CD4-positive, alpha-beta T cell treated with Interferon alpha-2 for 1 hour (primary cell): ENCODE measurements at regions not wholly inside any gene's neighbourhood (a gene's known extent, or its start where the extent isn't known, plus 50 kb on each side); places are given as distances from the start of the nearest gene placed in this dataset.

Experiments used
- DNase-seq, 2 donors: peaks; one replicate each; pipeline ENCODE4 v3.0.0-alpha.2; 2020 to 2022

DNA sequence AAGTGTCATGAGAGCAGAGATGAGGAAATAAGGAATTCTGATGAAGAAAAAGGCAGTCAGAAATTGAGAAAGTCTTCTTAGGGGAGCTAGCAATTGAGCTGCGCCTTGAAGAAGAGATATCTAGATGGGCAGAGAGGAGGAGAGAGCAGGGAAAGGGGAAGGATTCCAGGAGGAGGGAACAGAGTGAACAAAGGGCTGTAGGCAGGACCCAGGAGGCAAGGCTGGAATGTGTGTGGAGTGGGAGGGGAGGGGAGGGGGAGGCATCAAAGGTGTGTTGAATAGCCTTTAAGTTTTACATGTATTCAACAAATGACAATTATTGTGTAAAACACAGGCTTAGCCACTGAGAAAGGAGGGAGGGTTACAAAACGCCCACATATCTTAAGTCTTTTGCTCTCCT lies 164.5 kb downstream of the TDRD15 start:
- DNase-seq = no peak

DNA sequence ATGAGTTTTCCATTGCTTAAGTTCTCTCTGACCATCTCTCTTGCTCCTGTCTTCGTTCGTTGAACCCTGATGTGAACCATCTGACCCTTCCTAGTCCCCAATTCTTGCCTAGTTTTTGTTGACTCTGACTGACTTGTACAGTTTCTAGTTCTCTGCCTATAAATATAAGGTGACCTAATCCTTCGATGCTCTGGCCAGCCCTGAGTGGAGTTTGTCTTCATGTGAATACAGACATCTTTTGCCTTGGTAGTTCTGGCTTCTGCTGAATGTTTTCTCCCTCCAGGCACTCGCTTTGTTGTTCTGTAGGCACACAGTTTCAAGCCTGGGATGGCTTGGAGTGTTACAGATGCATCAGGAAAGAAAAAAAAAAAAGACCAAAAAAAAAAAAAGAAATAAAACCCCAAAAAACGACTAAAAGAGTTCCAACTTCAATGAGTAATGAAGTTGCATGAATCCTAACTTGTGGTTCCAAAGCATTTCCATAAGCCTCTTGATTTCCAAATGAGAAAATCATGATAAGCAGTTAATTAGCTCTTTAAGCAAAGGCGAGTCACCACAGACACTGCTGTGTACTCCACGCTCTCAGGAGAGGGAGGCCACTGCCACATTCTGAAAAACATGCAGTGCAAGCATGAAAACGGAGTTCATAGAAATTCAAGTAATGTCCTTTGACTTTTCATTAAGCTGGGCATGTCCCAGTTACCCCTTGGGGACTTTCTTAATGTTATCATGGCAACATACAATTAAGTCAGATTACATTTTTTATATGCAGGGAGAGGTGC lies 165.2 kb downstream of the TDRD15 start:
- DNase-seq = no peak

DNA sequence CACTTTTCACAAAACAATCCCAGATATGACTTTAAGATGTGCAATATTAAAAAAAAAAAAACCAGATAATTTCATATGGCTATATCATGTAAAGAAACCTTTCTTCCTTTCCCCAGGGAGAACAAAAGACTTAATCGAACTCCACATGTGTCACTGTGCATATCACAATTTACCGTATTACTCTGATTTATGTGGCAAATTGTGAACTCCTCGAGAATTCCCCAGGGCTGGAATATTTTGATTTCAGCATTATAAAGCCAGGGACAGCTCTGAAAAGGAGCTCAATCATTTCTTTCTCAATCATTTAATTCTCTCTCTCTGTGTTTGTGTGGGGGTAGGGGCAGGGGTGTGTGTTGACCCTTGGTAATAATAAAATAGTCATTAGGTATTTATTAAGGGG lies 165.8 kb downstream of the TDRD15 start:
- no peak for DNase-seq

DNA sequence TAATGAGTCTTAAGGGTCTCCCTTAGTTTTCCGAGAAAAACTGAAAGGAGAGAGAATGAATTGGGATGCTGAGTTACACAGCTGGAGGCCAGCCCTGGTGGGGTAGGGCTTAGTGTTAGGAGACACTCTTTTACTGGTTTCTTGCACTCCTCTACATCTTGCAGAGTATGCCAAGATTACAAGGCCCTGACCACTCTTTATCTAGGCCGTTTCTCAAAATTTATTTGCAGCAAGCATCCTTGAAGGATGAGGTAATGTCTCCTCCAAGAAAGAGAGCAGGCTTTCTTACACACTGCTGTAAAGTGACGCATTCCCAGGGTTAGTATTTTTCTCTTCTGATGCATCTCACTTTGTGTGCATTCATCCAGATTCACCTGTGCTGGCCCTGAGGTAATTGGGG lies 166.2 kb downstream of the TDRD15 start:
- no peak for DNase-seq

- DNase-seq = no peak
Observed at GRCh38 chr2:21291426-21291825, 167.7 kb downstream of the TDRD15 start.

DNA sequence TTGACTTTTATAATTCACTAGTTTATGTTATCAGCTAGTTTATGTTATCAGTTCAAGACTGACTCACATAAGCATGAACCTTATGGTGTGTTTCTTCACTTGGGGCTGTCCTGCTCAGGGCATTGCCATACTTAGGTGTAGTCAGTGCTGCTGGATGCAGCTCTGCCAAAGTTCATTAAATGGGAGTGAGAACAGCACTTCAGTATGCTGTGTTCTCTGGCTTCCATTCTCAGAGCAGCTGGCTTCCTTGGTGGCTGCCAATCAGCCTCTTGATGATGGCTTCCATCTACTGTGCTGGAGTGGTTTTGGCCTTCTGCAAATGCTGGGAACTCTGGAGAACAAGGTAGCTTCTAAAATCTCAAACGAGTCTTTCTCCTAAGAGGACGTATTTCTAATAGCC lies 170.7 kb downstream of the TDRD15 start:
- no peak for DNase-seq

DNA sequence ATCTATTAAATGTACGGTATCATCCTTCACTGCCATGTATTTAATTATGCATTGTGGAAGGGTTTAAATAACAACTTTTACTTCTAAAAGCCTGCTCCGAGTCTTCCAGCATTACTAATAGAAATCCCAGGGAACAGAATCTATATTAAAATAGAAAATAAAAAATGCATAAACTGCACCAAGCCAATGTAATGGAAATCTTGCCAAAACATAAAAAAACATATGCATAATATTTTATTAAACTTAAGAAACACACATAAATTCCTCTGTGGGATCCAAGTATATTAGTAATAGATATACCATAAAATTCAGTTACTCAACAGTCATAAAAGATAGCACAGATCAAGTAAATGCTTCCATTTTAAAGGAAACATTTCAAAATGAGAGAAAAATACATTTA lies 175.6 kb downstream of the TDRD15 start:
- no peak for DNase-seq

DNA sequence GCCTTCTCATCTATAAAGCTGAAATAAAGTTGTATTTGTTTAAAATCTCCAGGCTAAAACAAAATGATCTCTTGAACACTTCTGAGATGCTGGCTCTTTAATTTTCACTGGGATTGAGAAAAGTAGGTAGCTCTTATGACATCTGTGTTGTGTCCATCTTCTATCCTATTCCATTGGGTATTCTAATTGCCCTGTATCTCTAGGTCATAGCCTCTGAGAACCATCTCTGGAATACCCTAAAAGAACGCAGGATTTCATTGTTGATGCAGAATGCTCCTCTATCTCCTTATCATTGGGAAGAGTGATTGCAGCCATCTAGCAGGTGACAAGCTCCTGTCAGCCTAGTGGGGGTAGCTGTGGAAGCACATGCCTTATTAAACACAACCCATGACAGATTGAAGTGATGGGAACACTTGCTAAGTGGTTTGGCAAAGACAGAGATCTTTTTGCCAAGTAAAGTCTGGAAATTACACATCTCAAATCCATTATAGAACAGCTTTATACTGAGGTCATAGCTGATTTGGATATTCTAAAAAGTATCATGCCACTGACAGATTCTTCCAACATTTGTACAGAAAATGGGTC lies 178.2 kb downstream of the TDRD15 start:
- no peak for DNase-seq

DNA sequence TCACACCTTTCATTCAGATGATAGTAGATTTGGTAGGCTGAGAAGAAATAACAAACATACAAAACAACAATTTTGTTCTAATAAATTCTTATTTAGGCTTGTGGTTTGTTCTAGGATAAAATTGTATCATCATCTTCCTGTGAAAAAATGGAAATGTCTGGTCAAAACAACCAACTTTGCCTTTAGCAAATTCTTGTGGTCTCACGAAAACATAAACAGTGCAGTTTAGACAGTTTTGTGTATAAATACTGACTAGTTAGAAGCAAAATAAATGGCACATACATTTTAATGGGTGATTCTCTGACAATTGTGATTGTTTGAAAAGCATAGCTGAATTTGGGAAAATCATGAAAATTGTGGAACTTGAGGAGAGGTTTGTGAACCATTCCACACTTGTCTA lies 180.1 kb downstream of the TDRD15 start:
- no peak for DNase-seq

- DNase-seq = no peak
Observed at GRCh38 chr2:21305581-21305980, 181.8 kb downstream of the TDRD15 start.

DNA sequence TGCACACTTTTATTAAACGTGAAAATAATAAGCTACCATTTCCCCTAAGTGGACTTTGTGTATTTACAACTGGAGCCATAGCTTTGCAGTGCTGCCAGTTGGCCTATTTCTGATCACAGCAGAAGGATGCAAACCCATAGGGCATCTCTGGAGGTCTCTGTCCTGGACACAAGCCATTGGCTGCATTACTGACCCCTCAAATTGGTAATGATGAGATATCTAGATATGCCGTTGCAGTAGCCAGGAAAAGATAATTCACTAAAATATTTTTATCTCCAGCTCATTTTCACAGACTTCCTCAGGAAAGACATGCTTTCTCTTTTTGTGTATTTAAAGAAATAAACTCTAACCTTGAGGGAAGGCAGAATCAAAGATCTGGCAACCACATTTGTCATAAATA lies 182.5 kb downstream of the TDRD15 start:
- DNase-seq = no peak

DNA sequence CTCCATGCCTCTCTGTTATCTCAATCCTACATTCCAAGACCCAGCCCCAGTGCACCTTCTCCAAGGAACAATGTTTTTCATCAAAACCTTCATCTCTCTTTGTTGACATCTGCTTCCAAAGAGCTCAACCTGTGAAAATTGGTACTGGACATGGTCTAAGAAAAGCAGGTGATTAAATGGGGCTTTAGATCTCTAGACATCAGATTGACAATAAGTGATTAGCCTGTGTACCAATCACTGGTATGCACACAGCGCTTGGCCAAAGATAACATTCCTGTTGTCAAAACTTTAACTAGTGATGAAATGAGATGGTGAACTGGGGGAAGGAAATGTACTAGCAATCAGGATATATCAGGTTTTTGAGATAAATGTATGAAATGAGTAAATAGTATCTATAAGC lies 183.3 kb downstream of the TDRD15 start:
- no peak for DNase-seq

DNA sequence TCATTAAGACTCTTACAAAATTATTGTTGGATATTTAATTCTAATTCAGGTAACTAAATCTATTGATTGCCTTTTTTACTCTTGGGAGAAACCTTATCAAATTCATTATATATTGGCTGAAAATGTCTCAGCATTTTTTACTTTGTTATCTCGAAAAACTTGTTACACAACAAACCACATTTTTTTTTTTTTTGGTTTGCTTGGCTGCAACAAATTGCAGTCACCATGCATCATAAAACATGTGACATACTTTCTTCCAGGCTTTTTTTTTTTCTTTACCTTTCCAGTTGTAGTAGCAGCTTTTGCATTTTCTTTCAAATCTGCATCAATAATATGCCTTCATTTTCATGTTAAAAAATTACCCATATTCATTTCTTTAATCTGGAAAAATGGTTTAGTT lies 186.7 kb downstream of the TDRD15 start:
- no peak for DNase-seq

- DNase-seq = no peak
Observed at GRCh38 chr2:21314322-21314835, 190.6 kb downstream of the TDRD15 start.

DNA sequence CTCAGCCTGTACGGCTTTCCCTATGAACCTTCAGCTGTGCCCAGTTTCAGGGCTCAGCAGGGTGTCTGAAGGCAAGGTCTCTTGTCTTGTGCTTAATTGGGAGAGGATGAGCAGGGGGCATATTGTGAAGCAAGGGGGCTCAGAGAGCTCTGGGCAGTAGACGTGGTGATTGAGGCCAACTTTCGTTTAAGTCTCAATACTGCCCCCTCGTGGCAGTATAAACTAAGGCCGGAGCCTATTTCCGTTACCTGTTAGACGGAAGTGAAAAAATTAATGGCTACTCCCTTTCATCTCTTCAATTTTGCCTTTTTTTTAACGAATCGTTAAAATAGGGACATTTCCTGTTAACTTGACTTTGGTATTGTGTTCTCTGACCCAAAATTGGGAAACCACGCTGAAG lies 193.4 kb downstream of the TDRD15 start:
- peak; percentile 12 to 38 for DNase-seq

DNA sequence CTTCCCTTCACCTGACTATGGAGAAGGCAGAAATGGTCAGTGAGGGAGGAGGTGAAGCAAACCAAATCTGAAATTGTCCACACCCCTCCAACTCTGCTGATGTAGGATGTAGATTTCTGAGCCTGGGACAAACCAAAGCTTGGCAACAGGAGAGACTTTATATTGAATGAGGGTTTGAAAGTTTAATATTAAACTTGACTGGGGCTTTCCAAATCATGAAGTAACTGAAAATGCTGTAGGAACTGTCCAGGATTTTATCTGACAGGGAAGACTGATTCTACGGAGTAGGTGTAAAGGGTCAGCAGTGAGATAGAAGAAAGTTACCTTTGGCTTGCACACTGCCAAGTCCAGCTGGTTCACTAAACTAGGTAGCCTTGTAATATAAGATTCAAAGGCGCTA lies 194.5 kb downstream of the TDRD15 start:
- no peak for DNase-seq

DNA sequence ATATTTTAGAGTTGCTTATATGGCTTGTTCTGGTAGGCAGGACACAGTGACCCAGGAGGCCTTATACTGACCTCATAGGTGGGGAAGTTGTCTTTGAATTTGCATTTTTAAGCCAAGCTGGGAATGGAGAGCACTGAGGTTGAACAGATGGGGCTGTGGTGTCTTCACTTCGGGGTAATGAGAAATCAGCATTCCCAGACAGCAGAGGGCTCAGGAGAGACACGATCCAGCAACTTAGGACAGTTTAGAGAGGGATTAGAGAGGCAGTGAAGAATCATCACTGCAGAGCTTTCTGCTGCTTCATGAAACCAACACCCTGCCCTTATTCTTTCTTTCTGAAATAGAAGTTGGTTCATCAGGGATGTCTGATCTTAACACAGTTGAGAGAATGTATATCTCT lies 202.4 kb downstream of the TDRD15 start:
- no peak for DNase-seq

DNA sequence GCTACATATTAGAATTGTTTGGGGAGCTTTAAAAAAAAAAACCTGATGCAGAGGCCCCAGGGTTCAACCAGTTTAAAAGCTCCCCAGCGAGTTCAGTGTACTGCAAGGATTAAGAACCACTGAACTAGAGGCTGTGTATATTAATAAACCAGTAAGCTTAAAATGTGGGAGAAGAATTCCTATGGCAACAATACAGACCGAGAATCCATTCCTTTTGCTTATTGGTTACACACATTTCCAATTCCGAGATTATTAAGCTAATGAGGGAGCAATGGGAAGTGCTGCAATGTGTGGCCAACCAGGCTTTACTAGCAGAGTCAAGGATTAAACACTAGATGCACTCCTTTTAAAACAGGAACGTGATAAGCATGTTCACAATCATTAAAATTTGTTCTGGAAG lies 204.4 kb downstream of the TDRD15 start:
- DNase-seq = no peak

DNA sequence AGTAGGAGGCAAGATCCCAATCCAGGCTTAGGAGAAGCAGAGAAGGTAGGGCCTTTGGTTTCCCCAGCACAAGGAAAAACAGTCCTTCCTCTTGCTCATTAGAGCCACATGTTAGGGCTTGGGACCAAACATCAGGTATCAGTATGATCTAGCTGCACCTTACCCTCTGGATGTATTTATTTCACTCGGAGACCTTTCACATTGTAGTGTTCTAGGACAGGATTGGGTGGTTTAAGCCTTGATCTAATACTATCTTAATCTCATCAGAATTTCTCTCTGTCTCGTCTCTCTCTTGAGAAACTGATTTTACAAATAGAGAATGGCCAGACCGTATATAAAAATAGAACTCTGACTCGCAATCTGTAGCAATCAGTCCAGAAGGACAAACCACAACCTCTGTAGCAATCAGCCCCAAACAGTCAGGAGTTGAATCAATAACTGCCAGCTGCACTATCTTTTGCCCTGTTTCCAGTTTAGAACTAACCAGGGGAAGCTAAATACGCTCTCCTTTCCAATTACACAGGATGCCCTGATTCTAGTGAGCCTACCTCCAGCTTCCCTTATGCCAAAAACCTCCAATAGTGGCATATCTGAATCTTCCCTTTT lies 207.1 kb downstream of the TDRD15 start:
- no peak for DNase-seq

GRCh38 chr2:21331625-21332370 lies 208.0 kb downstream of the TDRD15 start:
- DNase-seq = no peak

DNA sequence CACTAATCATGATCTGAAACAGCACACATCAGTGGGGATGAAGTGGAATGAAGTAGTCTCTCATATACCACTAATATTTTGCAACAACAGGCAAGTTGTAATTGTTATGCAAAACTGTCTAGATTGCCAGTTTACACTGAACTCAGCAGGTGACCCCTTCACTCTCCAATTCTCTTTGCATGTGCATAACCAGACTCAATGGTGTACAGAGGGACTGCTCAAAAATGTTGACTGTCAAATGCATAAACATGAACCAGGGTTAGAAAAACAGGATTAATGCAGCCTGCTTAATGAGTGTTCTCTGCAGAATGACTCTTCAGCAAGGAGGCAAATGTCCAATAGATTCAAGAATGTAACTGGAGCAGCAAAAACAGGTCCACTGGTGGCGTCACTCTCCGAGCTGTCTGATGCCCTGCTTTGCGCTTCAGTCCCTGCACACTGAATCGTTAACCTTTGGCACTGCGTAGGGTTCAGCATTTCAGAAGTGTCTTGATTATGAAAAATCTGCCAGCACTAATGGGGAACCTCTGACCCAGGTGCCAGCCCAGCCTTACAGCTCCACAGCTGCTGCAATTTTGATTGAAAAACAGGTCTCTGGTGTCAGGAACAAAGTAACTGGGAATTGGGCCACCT lies 209.3 kb downstream of the TDRD15 start:
- no peak for DNase-seq

- DNase-seq = no peak
Observed at GRCh38 chr2:21333684-21334083, 209.9 kb downstream of the TDRD15 start.

GRCh38 chr2:21346984-21347383 lies 223.2 kb downstream of the TDRD15 start:
- DNase-seq = no peak
